ENCODE measurements at regions not wholly inside any gene's neighbourhood (a gene's known extent, or its start where the extent isn't known, plus 50 kb on each side); places are given as distances from the start of the nearest gene placed in this dataset.

GRCh38 chr15:79378394-79379109 lies 53.6 kb upstream of the MINAR1 start:
- WGBS, 2 donors, result 93 to 95% methylated on average over 3 of the region's 3 CpGs
- H3K27ac ChIP-seq (ENCODE audit: low read depth in 1 of 2, low read length in 1 of 2), result no peak overlapping the region

GRCh38 chr15:79380755-79381497 lies 51.2 kb upstream of the MINAR1 start:
- no peak overlapping the region for H3K27ac ChIP-seq (ENCODE audit: low read depth in 1 of 2, low read length in 1 of 2)
- H3K36me3 ChIP-seq (ENCODE audit: control insufficient read depth in 4 of 4, insufficient read depth in 4 of 4, low read length in 4 of 4), result no peaks in the 10 kb centered on the region
- TF ChIP-seq CTCF (IDR thresholded peaks at IDR 0.05; ENCODE audit: control extremely low read depth, extremely low read depth), result peak; percentile 65
- no peak overlapping the region for H3K4me3 ChIP-seq
- WGBS, 2 donors, result 48 to 49% methylated on average over 4 of the region's 4 CpGs
- ATAC-seq (ENCODE audit: insufficient read depth, low FRiP score), result peak; percentile 66
- peak; percentile 78 to 85 (median 79) for DNase-seq
- no peaks in the 10 kb centered on the region for H3K27me3 ChIP-seq (ENCODE audit: control insufficient read depth in 3 of 3, insufficient read depth in 3 of 3, low read length in 2 of 3)
- no peak overlapping the region for H3K9ac ChIP-seq (ENCODE audit: insufficient read depth in 1 of 2, low read length in 2 of 2)
- peaks cover 0 to 1% (median 0%) of the 10 kb centered on the region in 4 donors for H3K9me3 ChIP-seq (ENCODE audit: control insufficient read depth in 4 of 4, insufficient read depth in 3 of 4, low read length in 3 of 4)
- H3K4me1 ChIP-seq (ENCODE audit: control insufficient read depth in 5 of 5, insufficient read depth in 5 of 5, low read length in 5 of 5), result no peaks in the 10 kb centered on the region

More at GRCh38 chr15:79378394-79379109, 53.6 kb upstream of the MINAR1 start:
- TF ChIP-seq CTCF (IDR thresholded peaks at IDR 0.05; ENCODE audit: control extremely low read depth, extremely low read depth), result no peak
- DNase-seq (no peak), ATAC-seq (ENCODE audit: insufficient read depth, low FRiP score) (no peak)
- no peak overlapping the region for H3K4me3 ChIP-seq
- H3K9ac ChIP-seq (ENCODE audit: insufficient read depth in 1 of 2, low read length in 2 of 2), result no peak overlapping the region
- H3K9me3 ChIP-seq (ENCODE audit: control insufficient read depth in 4 of 4, insufficient read depth in 3 of 4, low read length in 3 of 4), result no peaks in the 10 kb centered on the region
- peaks cover 0 to 2% (median 0%) of the 10 kb centered on the region in 3 donors for H3K27me3 ChIP-seq (ENCODE audit: control insufficient read depth in 3 of 3, insufficient read depth in 3 of 3, low read length in 2 of 3)
- peaks cover 0 to 1% (median 0%) of the 10 kb centered on the region in 5 donors for H3K4me1 ChIP-seq (ENCODE audit: control insufficient read depth in 5 of 5, insufficient read depth in 5 of 5, low read length in 5 of 5)
- H3K36me3 ChIP-seq (ENCODE audit: control insufficient read depth in 4 of 4, insufficient read depth in 4 of 4, low read length in 4 of 4), result no peaks in the 10 kb centered on the region

- Histone ChIP-seq H3K9me3 (ENCODE audit: control insufficient read depth in 4 of 4, insufficient read depth in 3 of 4, low read length in 3 of 4) (peaks cover 0 to 1% (median 0%) of the 10 kb centered on the region in 4 donors), H3K9ac (ENCODE audit: insufficient read depth in 1 of 2, low read length in 2 of 2) (no peak overlapping the region), H3K27ac (ENCODE audit: low read depth in 1 of 2, low read length in 1 of 2) (no peak overlapping the region), H3K36me3 (ENCODE audit: control insufficient read depth in 4 of 4, insufficient read depth in 4 of 4, low read length in 4 of 4) (no peaks in the 10 kb centered on the region), H3K4me3 (no peak overlapping the region), H3K27me3 (ENCODE audit: control insufficient read depth in 3 of 3, insufficient read depth in 3 of 3, low read length in 2 of 3) (no peaks in the 10 kb centered on the region), H3K4me1 (ENCODE audit: control insufficient read depth in 5 of 5, insufficient read depth in 5 of 5, low read length in 5 of 5) (no peaks in the 10 kb centered on the region)
- ATAC-seq (ENCODE audit: insufficient read depth, low FRiP score) (no peak), DNase-seq (no peak)
- no peak for TF ChIP-seq CTCF (IDR thresholded peaks at IDR 0.05; ENCODE audit: control extremely low read depth, extremely low read depth)
These were observed 50.5 kb upstream of the MINAR1 start for GRCh38 chr15:79381593-79381992.
